H9 (cell line): ENCODE measurements at regions not wholly inside any gene's neighbourhood (a gene's known extent, or its start where the extent isn't known, plus 50 kb on each side); places are given as distances from the start of the nearest gene placed in this dataset.

Source experiments
- DNase-seq: peaks from one replicate; pipeline ENCODE4 v3.0.0-alpha.2; 2017
- H2AFZ ChIP-seq: one replicate; pipeline ENCODE4 v1.6.1; 2013; ENCODE audit warnings: mild to moderate bottlenecking, low read length, control low read depth, moderate library complexity
- H2AK5ac ChIP-seq: 2 replicates; pipeline ENCODE4 v1.6.1; 2013; ENCODE audit warnings: low read length, control low read depth, mixed read lengths; ENCODE audit not compliant: insufficient read length
- H2BK120ac ChIP-seq: one replicate; pipeline ENCODE4 v1.6.1; 2013; ENCODE audit warnings: low read depth, mild to moderate bottlenecking, low read length, control low read depth, inconsistent platforms; ENCODE audit not compliant: poor library complexity, severe bottlenecking
- H2BK12ac ChIP-seq: 2 replicates; pipeline ENCODE4 v1.6.1; 2013; ENCODE audit warnings: low read length, control low read depth, mixed read lengths, low read depth; ENCODE audit not compliant: insufficient read length
- H2BK15ac ChIP-seq: 2 replicates; pipeline ENCODE4 v1.6.1; 2013; ENCODE audit warnings: low read depth, low read length, control low read depth
- H2BK20ac ChIP-seq: one replicate; pipeline ENCODE4 v1.6.1; 2013; ENCODE audit warnings: low read depth, mild to moderate bottlenecking, low read length, control low read depth, inconsistent platforms; ENCODE audit not compliant: poor library complexity, severe bottlenecking
- H2BK5ac ChIP-seq: 2 replicates; pipeline ENCODE4 v1.6.1; 2013; ENCODE audit warnings: low read length, control low read depth, mixed read lengths; ENCODE audit not compliant: insufficient read length
- H3K14ac ChIP-seq: 2 replicates; pipeline ENCODE4 v1.6.1; 2013; ENCODE audit warnings: low read length, control low read depth; ENCODE audit not compliant: insufficient read depth
- H3K18ac ChIP-seq: 2 replicates; pipeline ENCODE4 v1.6.1; 2013; ENCODE audit warnings: low read depth, mild to moderate bottlenecking, mixed read lengths, low read length, control low read depth; ENCODE audit not compliant: insufficient read length
- H3K23ac ChIP-seq: 2 replicates; pipeline ENCODE4 v1.6.1; 2013; ENCODE audit warnings: low read length, control low read depth, mixed read lengths, low read depth; ENCODE audit not compliant: insufficient read length
- H3K23me2 ChIP-seq: 2 replicates; pipeline ENCODE4 v1.6.1; 2013; ENCODE audit warnings: low read depth, mild to moderate bottlenecking, mixed read lengths, low read length, control low read depth; ENCODE audit not compliant: insufficient read length, poor library complexity, severe bottlenecking
- H3K27ac ChIP-seq: 2 replicates; pipeline ENCODE4 v1.5.1; 2013; ENCODE audit warnings: low read length, control low read depth, mixed read lengths, low read depth; ENCODE audit not compliant: insufficient read length
- H3K27me3 ChIP-seq: 2 replicates; pipeline ENCODE4 v1.6.1; 2013; ENCODE audit warnings: low read length, control low read depth, inconsistent platforms; ENCODE audit not compliant: insufficient read depth
- H3K4ac ChIP-seq: 2 replicates; pipeline ENCODE4 v1.6.1; 2013; ENCODE audit warnings: low read depth, mild to moderate bottlenecking, control low read depth, inconsistent platforms, low read length, moderate library complexity
- H3K4me1 ChIP-seq: 2 replicates; pipeline ENCODE4 v1.6.1; 2013; ENCODE audit warnings: low read length, control low read depth, inconsistent platforms; ENCODE audit not compliant: insufficient read depth
- H3K4me2 ChIP-seq: 2 replicates; pipeline ENCODE4 v1.6.1; 2013; ENCODE audit warnings: low read length, control low read depth, mixed read lengths; ENCODE audit not compliant: insufficient read length, insufficient read depth
- H3K56ac ChIP-seq: 2 replicates; pipeline ENCODE4 v1.6.1; 2013; ENCODE audit warnings: low read depth, mild to moderate bottlenecking, mixed read lengths, low read length, control low read depth; ENCODE audit not compliant: insufficient read length
- H3K79me1 ChIP-seq: 2 replicates; pipeline ENCODE4 v1.6.1; 2013; ENCODE audit warnings: low read depth, mild to moderate bottlenecking, moderate library complexity, low read length, control low read depth, inconsistent platforms; ENCODE audit not compliant: insufficient read depth, poor library complexity, severe bottlenecking
- H3K79me2 ChIP-seq: 2 replicates; pipeline ENCODE4 v1.6.1; 2013; ENCODE audit warnings: low read length, control low read depth, inconsistent platforms; ENCODE audit not compliant: insufficient read depth
- H3K9ac ChIP-seq: 2 replicates; pipeline ENCODE4 v1.6.1; 2013; ENCODE audit warnings: low read length, control low read depth, mixed read lengths; ENCODE audit not compliant: insufficient read length; ENCODE audit errors: extremely low read depth
- H3K9me3 ChIP-seq: one replicate; pipeline ENCODE4 v1.6.1; 2013; ENCODE audit warnings: low read depth, low read length, inconsistent platforms; ENCODE audit not compliant: control insufficient read depth
- H3T11ph ChIP-seq: one replicate; pipeline ENCODE4 v1.6.1; 2013; ENCODE audit warnings: mild to moderate bottlenecking, low read length, control low read depth, inconsistent platforms
- H4K20me1 ChIP-seq: one replicate; pipeline ENCODE4 v1.6.1; 2013; ENCODE audit not compliant: control insufficient read depth, insufficient read length, insufficient read depth
- H4K5ac ChIP-seq: 2 replicates; pipeline ENCODE4 v1.6.1; 2013; ENCODE audit warnings: low read depth, mild to moderate bottlenecking, mixed read lengths, low read length, control low read depth; ENCODE audit not compliant: insufficient read length
- H4K8ac ChIP-seq: replicated peaks from 2 replicates; pipeline ENCODE4 v1.6.1; 2013; ENCODE audit warnings: low read length, control low read depth, mixed read lengths, low read depth; ENCODE audit not compliant: insufficient read length
- H4K91ac ChIP-seq: 2 replicates; pipeline ENCODE4 v1.6.1; 2013; ENCODE audit warnings: low read depth, mild to moderate bottlenecking, moderate library complexity, mixed read lengths, low read length, control low read depth; ENCODE audit not compliant: insufficient read length
- H3K27ac Mint-ChIP-seq, 3 experiments: 2 replicates in 2 of 3; 3 replicates in 1 of 3; pipeline ENCODE4 v1.8.0; 2020 to 2021; ENCODE audit warnings: mixed read lengths in 3 of 3, mild to moderate bottlenecking in 1 of 3, moderate library complexity in 1 of 3
- H3K27me3 Mint-ChIP-seq: 2 replicates; pipeline ENCODE4 v1.8.0; 2021; ENCODE audit warnings: low read depth, mild to moderate bottlenecking, moderate library complexity, mixed read lengths
- H3K36me3 Mint-ChIP-seq, 3 experiments: 2 replicates in 2 of 3; 3 replicates in 1 of 3; pipeline ENCODE4 v1.8.0; 2020 to 2021; ENCODE audit warnings: low read depth in 3 of 3, mixed read lengths in 3 of 3; ENCODE audit not compliant: insufficient read depth in 1 of 3
- H3K4me1 Mint-ChIP-seq, 2 experiments: 2 replicates each; pipeline ENCODE4 v1.8.0; 2020; ENCODE audit warnings: mixed read lengths in 2 of 2
- H3K4me3 Mint-ChIP-seq, 2 experiments: 2 replicates in 1 of 2; 3 replicates in 1 of 2; pipeline ENCODE4 v1.8.0; 2020 to 2021; ENCODE audit warnings: mild to moderate bottlenecking in 2 of 2, mixed read lengths in 2 of 2, moderate library complexity in 1 of 2
- H3K9me3 Mint-ChIP-seq, 2 experiments: 2 replicates in 1 of 2; 3 replicates in 1 of 2; pipeline ENCODE4 v1.8.0; 2020; ENCODE audit warnings: mild to moderate bottlenecking in 2 of 2, mixed read lengths in 2 of 2, moderate library complexity in 1 of 2
- CTCF ChIP-seq: fragments of 200-600 bp; sonication (generic); conservative IDR thresholded peaks from 3 replicates; pipeline ENCODE4 v1.8.0; 2021; ENCODE audit warnings: antibody characterized with exemption, mild to moderate bottlenecking
- WGBS: extraction: QIAGEN DNeasy Blood & Tissue Kit; methylation state at CpG from one replicate; pipeline ENCODE4 v1.1.7; 2013; ENCODE audit warnings: missing lambda C conversion rate, low lambda C conversion rate, mixed read lengths; ENCODE audit not compliant: insufficient read length; ENCODE audit errors: extremely low coverage; 5-methylcytosine and 5-hydroxymethylcytosine counted together

- H3K27me3 Mint-ChIP-seq = peaks cover 4% of the 10 kb centered on the region
Observed at GRCh38 chr6:2388554-2389324, 143.3 kb upstream of the GMDS start.

More at GRCh38 chr6:2388554-2389324, 143.3 kb upstream of the GMDS start:
- H4K91ac ChIP-seq = no peak overlapping the region
- no peak overlapping the region for H2AK5ac ChIP-seq
- no peak overlapping the region for H4K8ac ChIP-seq
- H3K18ac ChIP-seq = no peak overlapping the region
- no peak overlapping the region for H3K4ac ChIP-seq
- H3K4me2 ChIP-seq = no peak overlapping the region
- no peak overlapping the region for H4K5ac ChIP-seq
- no peak overlapping the region for H3K4me3 Mint-ChIP-seq
- no peaks in the 10 kb centered on the region for H3K79me2 ChIP-seq
- no peak for DNase-seq
- no peak overlapping the region; the same call in 1 of the 2 replicates for H3K14ac ChIP-seq
- no peak overlapping the region for H3K56ac ChIP-seq
- H4K20me1 ChIP-seq = no peaks in the 10 kb centered on the region
- H3K23ac ChIP-seq = no peak overlapping the region
- H2BK12ac ChIP-seq = no peak overlapping the region
- no peaks in the 10 kb centered on the region for H3K4me1 ChIP-seq
- no peaks in the 10 kb centered on the region for H3K23me2 ChIP-seq
- no peak overlapping the region for H2AFZ ChIP-seq
- H3K9ac ChIP-seq = no peak overlapping the region
- no peaks in the 10 kb centered on the region for H3K9me3 ChIP-seq
- peaks cover 0 to 18% (median 2%) of the 10 kb centered on the region in 3 experiments; a peak in 3 of 7 replicates for H3K36me3 Mint-ChIP-seq
- no CpG with 5 or more reads among the region's 11 CpGs for WGBS
- peak overlapping the region in 1 of 3 experiments; percentile 40; a peak in 1 of 7 replicates for H3K27ac Mint-ChIP-seq
- H3K27me3 ChIP-seq = no peaks in the 10 kb centered on the region
- H2BK20ac ChIP-seq = no peak overlapping the region
- H3K27ac ChIP-seq = no peak overlapping the region
- H3K4me1 Mint-ChIP-seq = no peaks in the 10 kb centered on the region
- H2BK120ac ChIP-seq = no peak overlapping the region
- no peaks in the 10 kb centered on the region for H3K79me1 ChIP-seq
- TF ChIP-seq CTCF = no peak
- H2BK5ac ChIP-seq = no peak overlapping the region
- H2BK15ac ChIP-seq = no peak overlapping the region
- no peak overlapping the region for H3T11ph ChIP-seq
- peaks cover 13 to 15% of the 10 kb centered on the region in 2 experiments; a peak in 4 of 5 replicates for H3K9me3 Mint-ChIP-seq
